HCT116 (cell line): ENCODE measurements at regions not wholly inside any gene's neighbourhood (a gene's known extent, or its start where the extent isn't known, plus 50 kb on each side); places are given as distances from the start of the nearest gene placed in this dataset.

ENCODE experiments used
- ATAC-seq: fragments of 200-7000 bp; cut with Tn5 transposase; 2 replicates; pipeline ENCODE4 v1.9.1; 2020; ENCODE audit warnings: mild to moderate bottlenecking, moderate library complexity
- BruUV-seq: library from RNA; stranded (reverse); fragments of 400-500 nt; replicated peaks from 2 replicates; lab custom pipeline; 2021; lab: Mats Ljungman, UMichigan
- CTCF ChIA-PET: fragments of 300-600 bp; sonication (Branson Sonifier 250); formaldehyde crosslinking; loops from one replicate; lab custom pipeline; 2021; ENCODE audit warnings: antibody characterized with exemption; lab: Charles Lee
- POLR2A ChIA-PET: fragments of 300-600, 350-600 bp; sonication (Branson Sonifier 250); formaldehyde crosslinking; loops from one replicate; lab custom pipeline; 2021; ENCODE audit warnings: antibody characterized with exemption; lab: Charles Lee
- RAD21 ChIA-PET, 2 experiments: fragments of 300-600 bp; sonication (Branson Sonifier 250); formaldehyde crosslinking; loops; one replicate each; lab custom pipeline; 2023; ENCODE audit warnings: low total read pairs in 2 of 2; ENCODE audit not compliant: uncharacterized antibody in 2 of 2, unreplicated experiment in 2 of 2, low non-redundant PET in 1 of 2; lab: Charles Lee
- DNase-seq: peaks from one replicate; pipeline ENCODE4 v3.0.0-alpha.2; 2010; ENCODE audit warnings: low read depth, low spot score
- H2AFZ ChIP-seq: fragments of 200-600 bp; shearing (Covaris generic), sonication (generic); 2 replicates; pipeline ENCODE4 v1.6.1; 2017; ENCODE audit warnings: low read depth, mixed run types, mixed read lengths, antibody characterized with exemption, low read length; ENCODE audit not compliant: poor library complexity, severe bottlenecking
- H3K27ac ChIP-seq: 2 replicates; pipeline ENCODE4 v1.5.1; 2012; ENCODE audit warnings: low read depth, low read length
- H3K27me3 ChIP-seq: fragments of 200-600 bp; sonication (generic); 2 replicates; pipeline ENCODE4 v1.6.1; 2016; ENCODE audit warnings: mixed run types, low read length, mixed read lengths; ENCODE audit not compliant: insufficient read depth
- H3K36me3 ChIP-seq, 2 experiments: fragments of 200-500 bp in 1 of 2; fragments of 200-600 bp in 1 of 2; sonication (Bioruptor generic) in 1 of 2; sonication (generic) in 1 of 2; 2 replicates each; pipeline versions ENCODE4 v1.5.1 to v1.6.1; 2014 to 2016; ENCODE audit warnings: low read length in 2 of 2, inconsistent platforms in 1 of 2, mixed read lengths in 1 of 2, mixed run types in 1 of 2; ENCODE audit not compliant: insufficient read depth in 2 of 2, control insufficient read depth in 1 of 2
- H3K4me1 ChIP-seq, 2 experiments: fragments of 200-600 bp in 1 of 2; sonication (generic) in 1 of 2; 2 replicates each; pipeline versions ENCODE4 v1.5.1 to v1.6.1; 2012 to 2017; ENCODE audit warnings: low read length in 2 of 2, inconsistent platforms in 1 of 2, mild to moderate bottlenecking in 1 of 2, mixed read lengths in 1 of 2, mixed run types in 1 of 2, moderate library complexity in 1 of 2; ENCODE audit not compliant: insufficient read depth in 2 of 2, control insufficient read depth in 1 of 2
- H3K4me2 ChIP-seq: fragments of 200-600 bp; sonication (generic); 2 replicates; pipeline ENCODE4 v1.6.1; 2017; ENCODE audit warnings: mixed run types, low read length, mixed read lengths
- H3K4me3 ChIP-seq, 2 experiments: fragments of 200-600 bp in 1 of 2; sonication (generic) in 1 of 2; replicated peaks in 1 of 2; 2 replicates each; pipeline ENCODE4 v1.5.1; 2011 to 2016; ENCODE audit warnings: low read length in 2 of 2, control low read depth in 1 of 2, low read depth in 1 of 2, mild to moderate bottlenecking in 1 of 2, mixed read lengths in 1 of 2, mixed run types in 1 of 2
- H3K79me2 ChIP-seq: fragments of 200-600 bp; sonication (generic); 2 replicates; pipeline ENCODE4 v1.6.1; 2017; ENCODE audit warnings: mild to moderate bottlenecking, mixed run types, low read length, moderate library complexity, mixed read lengths; ENCODE audit not compliant: insufficient read depth
- H3K9ac ChIP-seq: fragments of 200-600 bp; sonication (generic); 2 replicates; pipeline ENCODE4 v1.6.1; 2016; ENCODE audit warnings: low read length, mixed read lengths
- H3K9me2 ChIP-seq: fragments of 200-600 bp; sonication (generic), shearing (Covaris generic); 2 replicates; pipeline ENCODE4 v1.6.1; 2017; ENCODE audit warnings: mixed run types, mild to moderate bottlenecking, moderate library complexity; ENCODE audit not compliant: insufficient read depth
- H3K9me3 ChIP-seq, 2 experiments: fragments of 200-500 bp in 1 of 2; fragments of 200-600 bp in 1 of 2; sonication (Bioruptor generic) in 1 of 2; sonication (generic) in 1 of 2; 2 replicates each; pipeline ENCODE4 v1.6.1; 2014 to 2017; ENCODE audit warnings: low read length in 2 of 2, mixed read lengths in 2 of 2, inconsistent platforms in 1 of 2, low read depth in 1 of 2, mild to moderate bottlenecking in 1 of 2, mixed run types in 1 of 2, moderate library complexity in 1 of 2; ENCODE audit not compliant: control insufficient read depth in 1 of 2, insufficient read depth in 1 of 2
- H4K20me1 ChIP-seq: fragments of 200-600 bp; sonication (generic), shearing (Covaris generic); 2 replicates; pipeline ENCODE4 v1.6.1; 2017; ENCODE audit warnings: mixed run types, mild to moderate bottlenecking, moderate library complexity; ENCODE audit not compliant: insufficient read depth
- EGR1 ChIP-seq: IDR thresholded peaks from 2 replicates; pipeline ENCODE4 v1.6.1; 2012; ENCODE audit warnings: low read depth
- ELF1 ChIP-seq: IDR thresholded peaks from 2 replicates; pipeline ENCODE4 v1.6.1; 2012; ENCODE audit warnings: low read depth, borderline replicate concordance
- EZH2 ChIP-seq: fragments of 200-600 bp; sonication (generic); IDR thresholded peaks from 2 replicates; pipeline ENCODE4 v1.6.1; 2017; ENCODE audit warnings: antibody characterized with exemption, mixed run types
- EZH2phosphoT487 ChIP-seq: fragments of 200-600 bp; IDR thresholded peaks from 2 replicates; pipeline ENCODE4 v1.6.1; 2018; ENCODE audit warnings: antibody characterized with exemption, borderline replicate concordance
- FOSL1 ChIP-seq: IDR thresholded peaks from 2 replicates; pipeline ENCODE4 v1.6.1; 2012; ENCODE audit warnings: low read depth
- JUND ChIP-seq: IDR thresholded peaks from 2 replicates; pipeline ENCODE4 v1.6.1; 2012
- RAD21 ChIP-seq: IDR thresholded peaks from 2 replicates; pipeline ENCODE4 v1.6.1; 2012; ENCODE audit warnings: low read depth, mild to moderate bottlenecking
- SIN3A ChIP-seq: IDR thresholded peaks from 2 replicates; pipeline ENCODE4 v1.6.1; 2012; ENCODE audit warnings: low read depth
- SRF ChIP-seq: IDR thresholded peaks from 2 replicates; pipeline ENCODE4 v1.6.1; 2012; ENCODE audit warnings: low read depth
- TCF7L2 ChIP-seq: IDR thresholded peaks from 2 replicates; pipeline ENCODE4 v1.7.0; 2011; ENCODE audit warnings: borderline replicate concordance, inconsistent platforms; ENCODE audit not compliant: insufficient read depth, insufficient read length; ENCODE audit errors: extremely low read depth
- intact Hi-C: fragments of 100-400 bp; cut with micrococcal nuclease; formaldehyde crosslinking; loops from 2 replicates; pipeline ENCODE4 v1.10.0; 2022
- TF ChIP-seq, protein P1 (sequence below): IDR thresholded peaks from 2 replicates; pipeline ENCODE4 v1.6.1; 2012
- TF ChIP-seq, protein P2 (sequence below): IDR thresholded peaks from 2 replicates; pipeline ENCODE4 v1.6.1; 2012
- TF ChIP-seq, protein P3 (sequence below), 3 experiments: fragments of 200-600 bp in 1 of 3; sonication (generic) in 1 of 3; IDR thresholded peaks in 2 of 3; conservative IDR thresholded peaks in 1 of 3; 2 replicates each; pipeline ENCODE4 v1.5.1; 2012 to 2017; ENCODE audit warnings: low read depth in 2 of 3, low read length in 2 of 3, antibody characterized with exemption in 1 of 3, borderline replicate concordance in 1 of 3, control low read depth in 1 of 3, mild to moderate bottlenecking in 1 of 3, mixed read lengths in 1 of 3, mixed run types in 1 of 3, moderate library complexity in 1 of 3; ENCODE audit not compliant: insufficient read depth in 1 of 3

DNA sequence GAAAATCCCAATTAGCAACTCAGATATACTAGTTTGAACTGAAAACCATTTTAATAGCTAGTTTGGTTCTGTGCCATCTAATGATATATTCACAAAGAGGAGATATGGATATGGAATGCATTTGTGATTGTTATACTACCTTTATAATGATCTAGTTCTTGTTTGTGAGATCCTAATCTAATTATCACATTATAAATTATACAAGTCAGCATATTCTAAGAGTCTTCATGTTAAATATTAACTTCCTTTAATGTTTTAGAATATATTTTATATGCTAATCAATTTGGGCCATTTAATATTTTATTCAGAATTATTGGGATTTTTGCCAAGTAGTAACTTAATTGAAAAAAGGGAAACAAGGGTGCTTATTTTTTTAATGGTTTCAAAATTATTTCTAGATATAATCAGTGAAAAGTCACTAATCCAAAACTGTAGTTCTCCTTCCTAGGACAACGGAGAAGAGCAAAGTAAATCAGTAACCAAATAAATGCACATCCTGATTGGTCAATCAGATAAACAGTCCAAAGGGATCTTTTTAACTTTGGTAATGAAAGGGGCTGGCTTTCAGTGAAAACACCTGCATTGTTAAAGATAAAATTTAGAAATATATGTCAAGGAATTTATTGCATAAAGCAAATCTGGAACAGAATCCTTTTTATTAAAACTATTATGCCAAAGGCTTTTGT is 173.9 kb upstream of the MEOX2 start:
- Histone ChIP-seq H3K27me3 (no peaks in the 10 kb centered on the region), H3K9me3 (no peaks in the 10 kb centered on the region), H2AFZ (no peak overlapping the region), H3K27ac (no peak overlapping the region)
- ChIA-PET RAD21 (no interaction called here), CTCF (no interaction called here)
- no peak for TF ChIP-seq FOSL1
- TF ChIP-seq, protein P1, sequence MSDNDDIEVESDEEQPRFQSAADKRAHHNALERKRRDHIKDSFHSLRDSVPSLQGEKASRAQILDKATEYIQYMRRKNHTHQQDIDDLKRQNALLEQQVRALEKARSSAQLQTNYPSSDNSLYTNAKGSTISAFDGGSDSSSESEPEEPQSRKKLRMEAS: no peak
- no peak for TF ChIP-seq JUND
- no peak for TF ChIP-seq EGR1
- no peak for TF ChIP-seq SIN3A
- no peak for TF ChIP-seq SRF
- no peak for TF ChIP-seq EZH2
- TF ChIP-seq, protein P2, sequence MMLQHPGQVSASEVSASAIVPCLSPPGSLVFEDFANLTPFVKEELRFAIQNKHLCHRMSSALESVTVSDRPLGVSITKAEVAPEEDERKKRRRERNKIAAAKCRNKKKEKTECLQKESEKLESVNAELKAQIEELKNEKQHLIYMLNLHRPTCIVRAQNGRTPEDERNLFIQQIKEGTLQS: no peak
- TF ChIP-seq, protein P3, sequence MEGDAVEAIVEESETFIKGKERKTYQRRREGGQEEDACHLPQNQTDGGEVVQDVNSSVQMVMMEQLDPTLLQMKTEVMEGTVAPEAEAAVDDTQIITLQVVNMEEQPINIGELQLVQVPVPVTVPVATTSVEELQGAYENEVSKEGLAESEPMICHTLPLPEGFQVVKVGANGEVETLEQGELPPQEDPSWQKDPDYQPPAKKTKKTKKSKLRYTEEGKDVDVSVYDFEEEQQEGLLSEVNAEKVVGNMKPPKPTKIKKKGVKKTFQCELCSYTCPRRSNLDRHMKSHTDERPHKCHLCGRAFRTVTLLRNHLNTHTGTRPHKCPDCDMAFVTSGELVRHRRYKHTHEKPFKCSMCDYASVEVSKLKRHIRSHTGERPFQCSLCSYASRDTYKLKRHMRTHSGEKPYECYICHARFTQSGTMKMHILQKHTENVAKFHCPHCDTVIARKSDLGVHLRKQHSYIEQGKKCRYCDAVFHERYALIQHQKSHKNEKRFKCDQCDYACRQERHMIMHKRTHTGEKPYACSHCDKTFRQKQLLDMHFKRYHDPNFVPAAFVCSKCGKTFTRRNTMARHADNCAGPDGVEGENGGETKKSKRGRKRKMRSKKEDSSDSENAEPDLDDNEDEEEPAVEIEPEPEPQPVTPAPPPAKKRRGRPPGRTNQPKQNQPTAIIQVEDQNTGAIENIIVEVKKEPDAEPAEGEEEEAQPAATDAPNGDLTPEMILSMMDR (IDR thresholded peaks at IDR 0.05 in 2 of 3, conservative IDR thresholded peaks at IDR 0.05 in 1 of 3; ENCODE audit: borderline replicate concordance in 1 of 3, insufficient read depth in 1 of 3, low read depth in 2 of 3, low read length in 2 of 3): no peak
- TF ChIP-seq EZH2phosphoT487: no peak
- no peak for TF ChIP-seq ELF1
- TF ChIP-seq RAD21: no peak
- no peak for TF ChIP-seq TCF7L2
- TF ChIP-seq, all 23 proteins: peak for 0
- BruUV-seq: no TSS peak
- intact Hi-C loops: no loop called here
- Histone ChIP-seq H3K79me2 (no peaks in the 10 kb centered on the region), H3K9me2 (no peaks in the 10 kb centered on the region), H3K9ac (no peak overlapping the region), H3K4me3 (no peak overlapping the region), H3K36me3 (no peaks in the 10 kb centered on the region), H3K4me1 (no peaks in the 10 kb centered on the region), H3K4me2 (no peak overlapping the region), H4K20me1 (no peaks in the 10 kb centered on the region)
- POLR2A ChIA-PET: no interaction called here
- ATAC-seq (no peak), DNase-seq (no peak)
